IMR-90 (cell line): ENCODE measurements at regions not wholly inside any gene's neighbourhood (a gene's known extent, or its start where the extent isn't known, plus 50 kb on each side); places are given as distances from the start of the nearest gene placed in this dataset.

Experiments used
- ATAC-seq: fragments of 200-7000 bp; cut with Tn5 transposase; 2 replicates; pipeline ENCODE4 v1.9.1; 2020; ENCODE audit warnings: low read depth, mild to moderate bottlenecking, moderate library complexity
- BruUV-seq: library from RNA; stranded (reverse); fragments of 400-500 nt; replicated peaks from 2 replicates; lab custom pipeline; 2021; lab: Mats Ljungman, UMichigan
- CTCF ChIA-PET: fragments of 300-600 bp; formaldehyde crosslinking; extraction: SDS; loops from one replicate; lab custom pipeline; 2021; ENCODE audit warnings: antibody characterized with exemption; lab: Yijun Ruan, JAX
- POLR2A ChIA-PET: fragments of 300-600 bp; sonication (Branson Sonifier 250); formaldehyde crosslinking; loops from one replicate; lab custom pipeline; 2022; ENCODE audit warnings: antibody characterized with exemption; ENCODE audit not compliant: unreplicated experiment; lab: Charles Lee
- DNase-seq: peaks from one replicate; pipeline ENCODE4 v3.0.0; 2013
- H2AFZ ChIP-seq: replicated peaks from 2 replicates; pipeline ENCODE3; 2013; ENCODE audit warnings: low read length, mild to moderate bottlenecking; ENCODE audit not compliant: poor library complexity
- H2AK5ac ChIP-seq: 2 replicates; pipeline ENCODE4 v1.6.1; 2013; ENCODE audit warnings: low read depth, low read length, inconsistent platforms
- H2AK9ac ChIP-seq: replicated peaks from 2 replicates; pipeline ENCODE3; 2013; ENCODE audit warnings: mild to moderate bottlenecking, low read depth, low read length, moderate library complexity; ENCODE audit not compliant: poor library complexity
- H2BK120ac ChIP-seq: 2 replicates; pipeline ENCODE4 v1.6.1; 2013; ENCODE audit warnings: low read depth, low read length, inconsistent platforms
- H2BK15ac ChIP-seq: 3 replicates; pipeline ENCODE4 v1.6.1; 2013; ENCODE audit warnings: low read depth, low read length, inconsistent platforms
- H2BK20ac ChIP-seq: 2 replicates; pipeline ENCODE4 v1.6.1; 2013; ENCODE audit warnings: low read depth, mild to moderate bottlenecking, inconsistent platforms, low read length, moderate library complexity
- H2BK5ac ChIP-seq: 2 replicates; pipeline ENCODE4 v1.6.1; 2013; ENCODE audit warnings: mild to moderate bottlenecking, low read depth, low read length, inconsistent platforms; ENCODE audit not compliant: poor library complexity, severe bottlenecking
- H3K14ac ChIP-seq: replicated peaks from 2 replicates; pipeline ENCODE4 v1.6.1; 2013; ENCODE audit warnings: low read depth, low read length, inconsistent platforms
- H3K18ac ChIP-seq: 2 replicates; pipeline ENCODE4 v1.6.1; 2013; ENCODE audit warnings: low read depth, low read length, control low read depth
- H3K23ac ChIP-seq: 2 replicates; pipeline ENCODE4 v1.6.1; 2013; ENCODE audit warnings: low read depth, low read length, inconsistent platforms
- H3K27ac ChIP-seq: 2 replicates; pipeline ENCODE4 v1.5.1; 2013; ENCODE audit warnings: mild to moderate bottlenecking, control low read depth, low read length; ENCODE audit not compliant: insufficient read depth
- H3K27me3 ChIP-seq: 2 replicates; pipeline ENCODE4 v1.6.1; 2013; ENCODE audit warnings: low read length; ENCODE audit not compliant: control insufficient read depth, insufficient read depth
- H3K36me3 ChIP-seq: 2 replicates; pipeline ENCODE4 v1.6.1; 2013; ENCODE audit warnings: low read length, mixed read lengths; ENCODE audit not compliant: control insufficient read depth, insufficient read depth
- H3K4ac ChIP-seq: 2 replicates; pipeline ENCODE4 v1.6.1; 2013; ENCODE audit warnings: low read depth, low read length, inconsistent platforms
- H3K4me1 ChIP-seq: 2 replicates; pipeline ENCODE4 v1.6.1; 2013; ENCODE audit warnings: low read length, mixed read lengths; ENCODE audit not compliant: control insufficient read depth, insufficient read depth
- H3K4me2 ChIP-seq: 2 replicates; pipeline ENCODE4 v1.6.1; 2013; ENCODE audit warnings: low read depth, mild to moderate bottlenecking, control low read depth, low read length, moderate library complexity
- H3K4me3 ChIP-seq: 2 replicates; pipeline ENCODE4 v1.5.1; 2013; ENCODE audit warnings: low read depth, mild to moderate bottlenecking, control low read depth, low read length, moderate library complexity; ENCODE audit not compliant: insufficient read depth
- H3K56ac ChIP-seq: 2 replicates; pipeline ENCODE4 v1.6.1; 2013; ENCODE audit warnings: low read length, inconsistent platforms; ENCODE audit not compliant: insufficient read depth; ENCODE audit errors: extremely low read depth
- H3K79me1 ChIP-seq, 2 experiments: 2 replicates each; pipeline ENCODE4 v1.6.1; 2013; ENCODE audit warnings: low read length in 2 of 2, inconsistent platforms in 1 of 2, low read depth in 1 of 2
- H3K9ac ChIP-seq: 2 replicates; pipeline ENCODE4 v1.6.1; 2013; ENCODE audit warnings: low read depth, low read length, control low read depth
- H3K9me1 ChIP-seq: 2 replicates; pipeline ENCODE4 v1.6.1; 2013; ENCODE audit warnings: low read length, inconsistent platforms; ENCODE audit not compliant: insufficient read depth
- H3K9me3 ChIP-seq: 2 replicates; pipeline ENCODE4 v1.6.1; 2013; ENCODE audit warnings: low read length; ENCODE audit not compliant: control insufficient read depth, insufficient read depth
- H4K20me1 ChIP-seq: 2 replicates; pipeline ENCODE4 v1.6.1; 2013; ENCODE audit warnings: low read length, inconsistent platforms; ENCODE audit not compliant: insufficient read depth
- H4K5ac ChIP-seq: 2 replicates; pipeline ENCODE4 v1.6.1; 2013; ENCODE audit warnings: mild to moderate bottlenecking, low read depth, low read length, control low read depth
- H4K8ac ChIP-seq, 2 experiments: 2 replicates each; pipeline ENCODE4 v1.6.1; 2013; ENCODE audit warnings: low read depth in 2 of 2, low read length in 2 of 2, control low read depth in 1 of 2, inconsistent platforms in 1 of 2
- H4K91ac ChIP-seq: 2 replicates; pipeline ENCODE4 v1.6.1; 2013; ENCODE audit warnings: low read depth, low read length, inconsistent platforms; ENCODE audit not compliant: insufficient read depth
- BHLHE40 ChIP-seq: fragments of 150-350 bp; IDR thresholded peaks from 2 replicates; pipeline ENCODE4 v1.6.1; 2016; ENCODE audit warnings: mild to moderate bottlenecking, low read depth, low read length
- FOS ChIP-seq: fragments of 150-350 bp; IDR thresholded peaks from 2 replicates; pipeline ENCODE4 v1.6.1; 2016; ENCODE audit warnings: low read depth, low read length
- MXI1 ChIP-seq: IDR thresholded peaks from 2 replicates; pipeline ENCODE4 v1.6.1; 2012; ENCODE audit warnings: low read depth, mild to moderate bottlenecking, low read length, moderate library complexity, borderline replicate concordance
- RCOR1 ChIP-seq: IDR thresholded peaks from 2 replicates; pipeline ENCODE4 v1.6.1; 2012; ENCODE audit warnings: mild to moderate bottlenecking, low read length, improper control_type of control experiment; ENCODE audit not compliant: insufficient replicate concordance
- SMC3 ChIP-seq: fragments of 150-350 bp; IDR thresholded peaks from 2 replicates; pipeline ENCODE4 v1.6.1; 2016; ENCODE audit warnings: low read depth, mild to moderate bottlenecking, antibody characterized with exemption, low read length, moderate library complexity
- dilution Hi-C: fragments of 300-500 bp; cut with HindIII; formaldehyde crosslinking; loops from one replicate; pipeline ENCODE4 v1.14.3; 2018; ENCODE audit warnings: low sequenced_read_pairs; ENCODE audit not compliant: unreplicated experiment
- in situ Hi-C: fragments of 300-500 bp; cut with MboI; formaldehyde crosslinking; loops from 3 replicates; pipeline ENCODE4 v1.14.3; 2019; ENCODE audit warnings: low sequenced_read_pairs, inconsistent platforms, mixed read lengths
- intact Hi-C: fragments of 100-400 bp; cut with micrococcal nuclease; formaldehyde crosslinking; loops from 2 replicates; pipeline ENCODE4 v1.10.0; 2022
- TF ChIP-seq, protein P1 (sequence below): fragments of 150-350 bp; IDR thresholded peaks from 2 replicates; pipeline ENCODE4 v1.6.1; 2016; ENCODE audit warnings: low read depth, mild to moderate bottlenecking, low read length, moderate library complexity, borderline replicate concordance

DNA sequence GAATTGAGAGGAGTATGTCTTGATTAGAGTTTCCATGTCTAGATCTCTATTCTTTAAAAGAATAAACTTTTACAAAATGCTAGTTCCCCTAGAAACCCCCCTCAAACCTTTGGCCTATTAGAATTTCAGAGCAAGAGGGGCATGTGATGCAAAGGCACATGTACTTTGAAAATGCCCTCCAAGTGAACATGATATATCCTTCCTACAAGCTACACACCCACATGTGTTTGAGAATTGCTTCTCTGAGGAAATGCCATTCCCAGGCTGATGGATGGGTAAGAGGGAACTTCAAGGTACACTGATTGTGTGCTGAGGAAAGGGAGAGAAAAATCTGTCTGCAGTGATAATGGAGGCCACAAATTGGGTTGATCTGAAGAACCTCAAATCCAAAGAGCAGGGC is 59.5 kb upstream of the PSMA1 start:
- Histone ChIP-seq H4K91ac (no peak overlapping the region), H3K27me3 (no peaks in the 10 kb centered on the region), H4K8ac (no peak overlapping the region), H3K56ac (no peak overlapping the region), H3K23ac (no peak overlapping the region), H3K36me3 (no peaks in the 10 kb centered on the region), H3K27ac (no peak overlapping the region), H4K5ac (no peak overlapping the region), H3K9me3 (no peaks in the 10 kb centered on the region), H4K20me1 (no peaks in the 10 kb centered on the region), H3K9me1 (no peaks in the 10 kb centered on the region), H2BK20ac (no peak overlapping the region), H2BK5ac (no peak overlapping the region), H3K4me2 (no peak overlapping the region), H3K18ac (no peak overlapping the region), H3K14ac (no peak overlapping the region), H2BK120ac (no peak overlapping the region), H3K9ac (no peak overlapping the region), H2AFZ (no peak overlapping the region), H3K4ac (no peak overlapping the region), H2AK9ac (no peak overlapping the region), H3K79me1 (no peaks in the 10 kb centered on the region), H2BK15ac (no peak overlapping the region), H3K4me3 (no peak overlapping the region), H2AK5ac (no peak overlapping the region), H3K4me1 (peaks cover 2% of the 10 kb centered on the region; the same call in 1 of the 2 replicates)
- in situ Hi-C loops, result no loop called here
- ATAC-seq (no peak), DNase-seq (no peak)
- dilution Hi-C loops, result no loop called here
- intact Hi-C loops, result no loop called here
- POLR2A ChIA-PET, result no interaction called here
- no TSS peak for BruUV-seq
- CTCF ChIA-PET, result no interaction called here
- TF ChIP-seq RCOR1 (no peak), SMC3 (no peak), BHLHE40 (no peak), FOS (no peak), MXI1 (no peak)
- TF ChIP-seq, protein P1, sequence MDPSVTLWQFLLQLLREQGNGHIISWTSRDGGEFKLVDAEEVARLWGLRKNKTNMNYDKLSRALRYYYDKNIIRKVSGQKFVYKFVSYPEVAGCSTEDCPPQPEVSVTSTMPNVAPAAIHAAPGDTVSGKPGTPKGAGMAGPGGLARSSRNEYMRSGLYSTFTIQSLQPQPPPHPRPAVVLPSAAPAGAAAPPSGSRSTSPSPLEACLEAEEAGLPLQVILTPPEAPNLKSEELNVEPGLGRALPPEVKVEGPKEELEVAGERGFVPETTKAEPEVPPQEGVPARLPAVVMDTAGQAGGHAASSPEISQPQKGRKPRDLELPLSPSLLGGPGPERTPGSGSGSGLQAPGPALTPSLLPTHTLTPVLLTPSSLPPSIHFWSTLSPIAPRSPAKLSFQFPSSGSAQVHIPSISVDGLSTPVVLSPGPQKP, result no peak
